OCI-LY3 (cell line): ENCODE measurements at regions not wholly inside any gene's neighbourhood (a gene's known extent, or its start where the extent isn't known, plus 50 kb on each side); places are given as distances from the start of the nearest gene placed in this dataset.

Experiments
- CTCF ChIP-seq: fragments of 200-600, 300-600 bp; sonication (generic); IDR thresholded peaks from 2 replicates; pipeline ENCODE4 v1.5.1; 2014; ENCODE audit warnings: antibody characterized with exemption, low read length, low read depth
- EZH2phosphoT487 ChIP-seq: fragments of 200-600 bp; shearing (Covaris generic); IDR thresholded peaks from 2 replicates; pipeline ENCODE4 v1.6.1; 2018; ENCODE audit warnings: antibody characterized with exemption, mixed run types, low read depth

DNA sequence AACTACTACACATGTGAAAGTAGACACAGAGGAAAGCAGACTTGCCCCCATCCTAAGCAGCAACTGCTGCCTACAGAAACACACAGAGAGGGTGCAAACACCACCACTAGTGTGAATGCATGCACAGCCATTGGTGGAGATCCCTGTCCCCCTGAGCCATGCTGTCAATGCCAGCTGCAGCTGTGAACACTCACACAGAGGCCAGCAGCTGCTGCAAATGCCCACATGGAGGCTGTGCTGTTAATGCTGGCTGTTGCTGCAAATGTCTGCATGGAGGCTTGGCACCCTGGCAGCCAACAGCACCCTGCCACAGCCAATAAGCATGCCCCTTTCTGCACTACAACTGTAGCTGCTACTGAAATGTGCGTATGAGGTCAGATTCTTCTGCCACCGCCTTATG lies 355.0 kb downstream of the LNPK start:
- TF ChIP-seq CTCF (no peak), EZH2phosphoT487 (no peak)
